ELF-1 (cell line): ENCODE measurements at regions not wholly inside any gene's neighbourhood (a gene's known extent, or its start where the extent isn't known, plus 50 kb on each side); places are given as distances from the start of the nearest gene placed in this dataset.
"Not testable (repeated sequence)": the region's sequence is repeated elsewhere in the genome, so short reads cannot be mapped to it uniquely, and the experiment has no call there.

Experiments used
- DNase-seq: peaks from one replicate; pipeline ENCODE4 v3.0.0-alpha.2; 2016; ENCODE audit warnings: low read depth, low spot score

DNA sequence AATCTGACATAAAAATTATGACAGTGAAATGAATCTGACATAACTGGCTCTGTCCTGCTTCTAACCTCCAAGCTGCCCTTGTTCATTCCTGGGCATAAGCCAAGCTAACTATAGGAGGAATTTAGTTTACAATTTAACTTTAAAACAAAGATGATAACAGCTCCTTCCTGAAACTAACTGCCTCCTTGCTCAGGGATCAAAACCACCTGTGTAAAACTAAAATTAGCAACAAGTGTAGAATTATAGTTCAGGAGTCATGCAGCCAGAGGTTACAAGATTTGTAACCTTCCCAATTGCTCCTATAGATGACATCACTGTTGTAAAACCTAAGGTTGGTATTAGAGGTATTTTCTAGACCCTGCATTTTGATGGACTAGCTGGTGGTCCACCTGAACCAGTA is 256.4 kb upstream of the POM121L12 start:
- no peak for DNase-seq

DNA sequence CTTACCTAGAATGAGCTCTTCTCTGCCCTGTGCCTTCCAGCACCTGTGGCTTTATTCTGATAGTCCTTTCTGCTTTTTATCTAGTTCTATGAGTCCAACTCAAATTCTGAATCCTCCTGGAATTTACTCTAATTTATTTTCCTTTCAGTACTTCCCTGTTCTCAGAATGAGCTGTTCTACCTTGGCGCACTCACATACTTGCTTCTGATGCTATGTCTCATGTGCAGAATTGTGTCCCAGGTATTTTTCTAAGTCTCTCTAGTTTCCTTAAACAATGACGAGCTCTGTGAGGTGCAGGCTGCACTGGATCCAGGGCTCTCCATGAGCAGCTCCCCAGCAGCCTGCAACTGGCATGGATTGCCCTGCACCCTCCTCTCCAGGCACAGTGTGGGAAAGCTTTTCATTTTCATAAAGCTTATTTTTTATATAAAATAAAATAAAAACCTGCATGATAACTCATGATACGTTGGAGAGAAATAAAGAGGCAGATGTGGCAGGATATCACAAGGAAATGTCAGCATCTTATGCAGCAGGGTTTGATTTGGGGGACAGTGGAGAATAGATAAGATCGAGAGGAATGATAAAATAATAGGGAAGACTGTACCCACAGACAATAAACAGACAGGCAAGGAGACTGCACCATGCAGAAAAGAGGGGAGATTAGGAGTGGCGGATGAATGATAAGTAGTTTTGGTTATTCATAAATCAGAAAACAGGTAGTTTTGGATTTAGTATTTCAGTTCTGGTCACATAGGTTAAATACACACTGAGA is 258.2 kb upstream of the POM121L12 start:
- DNase-seq, result no peak

GRCh38 chr7:52775876-52776275 is 259.6 kb upstream of the POM121L12 start:
- no peak for DNase-seq

DNA sequence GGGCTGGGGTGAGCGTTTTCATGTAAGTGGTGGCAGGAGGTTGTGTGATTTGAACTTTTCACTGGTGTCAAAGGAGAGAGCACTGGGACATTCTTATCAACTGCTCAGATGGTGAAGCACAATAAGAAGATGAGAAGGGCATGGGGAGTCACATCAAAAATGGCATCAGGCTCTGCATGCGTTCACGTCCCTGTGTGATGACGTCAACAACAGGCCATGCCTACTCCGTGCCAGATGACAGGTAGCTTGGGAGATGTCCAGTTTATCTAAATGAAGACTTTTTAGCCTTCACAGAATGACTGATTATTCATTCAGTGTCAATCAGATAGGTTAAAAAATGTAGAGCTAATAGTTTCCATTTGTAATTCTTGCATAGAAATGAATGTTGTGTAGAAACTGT is 264.3 kb upstream of the POM121L12 start:
- no peak for DNase-seq

DNA sequence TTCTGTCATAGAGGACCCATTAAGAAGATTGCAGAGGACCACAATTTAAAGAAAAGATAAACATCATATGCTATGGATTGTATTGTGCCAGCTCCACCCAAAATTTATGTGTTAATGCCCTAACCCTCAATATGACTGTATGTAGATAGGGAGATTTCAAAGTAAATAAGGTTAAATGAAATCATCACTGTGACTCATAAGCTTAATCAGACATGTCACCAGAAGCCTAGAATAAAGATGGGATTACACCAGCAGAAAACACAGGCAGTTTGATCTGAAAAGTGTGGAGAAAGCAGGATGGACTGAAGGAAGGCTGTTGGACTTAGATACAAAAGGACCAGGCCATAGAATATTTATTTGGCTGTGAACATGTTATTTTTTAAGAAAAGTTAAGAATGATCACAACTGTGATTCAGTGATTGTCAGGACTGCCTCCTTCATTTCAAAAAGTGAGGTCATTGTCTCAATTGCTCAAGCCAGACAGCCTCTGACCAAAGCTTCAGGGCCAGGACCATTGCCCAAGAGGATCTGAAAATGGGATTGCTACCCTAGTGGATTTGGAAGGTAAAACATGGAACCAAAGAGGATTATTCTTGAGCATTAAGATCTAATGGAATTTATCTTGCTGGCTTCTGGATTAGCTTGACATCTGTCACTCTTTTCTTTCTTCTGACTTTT is 270.8 kb upstream of the POM121L12 start:
- DNase-seq, result no peak

DNA sequence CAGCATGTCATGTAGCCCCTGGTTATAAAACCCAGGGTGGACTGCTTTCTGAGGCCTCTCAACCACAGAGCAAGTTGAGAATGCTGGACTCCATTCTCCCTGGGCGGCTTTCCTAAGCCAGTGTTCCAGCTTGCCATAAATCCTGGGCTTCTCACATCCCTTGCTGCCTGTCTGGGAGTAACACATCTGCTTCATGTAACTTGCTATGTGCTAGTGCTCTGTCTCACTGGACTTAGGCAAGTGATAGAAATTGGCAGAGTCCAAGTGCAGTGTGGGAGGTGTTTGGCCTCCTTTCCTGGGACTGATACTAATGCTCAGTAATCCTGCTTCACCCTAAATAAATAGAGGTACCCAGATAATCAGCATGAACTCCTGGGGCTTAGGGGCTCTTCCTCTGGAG is 277.1 kb upstream of the POM121L12 start:
- DNase-seq, result no peak

DNA sequence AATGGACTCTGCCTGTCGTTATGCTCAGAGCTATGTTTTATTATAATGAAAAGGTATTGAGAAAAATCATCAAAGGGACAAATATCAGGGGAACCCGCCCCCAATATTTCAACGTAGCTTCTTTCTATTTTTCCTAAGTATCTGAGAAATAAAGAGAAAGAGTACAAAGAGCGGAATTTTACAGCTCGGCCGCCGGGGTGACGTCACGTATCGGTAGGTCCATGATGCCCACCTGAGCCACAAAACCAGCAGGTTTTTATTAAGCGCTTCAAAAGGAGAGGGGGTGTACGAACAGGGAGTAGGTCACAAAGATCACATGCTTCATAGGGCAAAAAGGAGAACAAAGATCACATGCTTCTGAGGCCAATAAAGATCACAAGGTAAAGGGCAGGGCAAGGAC is 281.6 kb upstream of the POM121L12 start:
- no peak for DNase-seq

- no peak for DNase-seq
Measured at GRCh38 chr7:52752891-52753290, 282.5 kb upstream of the POM121L12 start.

DNA sequence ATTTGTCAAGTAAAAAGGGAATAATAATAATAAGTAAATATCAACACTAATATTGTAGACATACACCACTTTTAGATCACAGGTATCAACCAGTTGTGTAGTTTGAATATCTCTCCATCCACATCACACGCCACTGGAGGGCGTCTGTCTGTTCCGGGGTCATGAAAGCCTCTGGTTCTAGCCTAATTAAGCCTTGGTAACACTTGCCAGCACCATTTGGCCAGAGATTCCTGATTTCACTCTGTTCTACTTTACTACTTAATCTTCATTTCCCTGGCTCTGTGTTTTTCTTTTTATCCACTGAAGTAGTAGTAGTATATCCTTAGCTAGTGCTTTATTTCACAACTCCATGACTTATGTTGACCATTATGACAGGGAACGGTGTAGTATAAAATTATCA is 285.6 kb upstream of the POM121L12 start:
- peak; percentile 40 for DNase-seq

DNA sequence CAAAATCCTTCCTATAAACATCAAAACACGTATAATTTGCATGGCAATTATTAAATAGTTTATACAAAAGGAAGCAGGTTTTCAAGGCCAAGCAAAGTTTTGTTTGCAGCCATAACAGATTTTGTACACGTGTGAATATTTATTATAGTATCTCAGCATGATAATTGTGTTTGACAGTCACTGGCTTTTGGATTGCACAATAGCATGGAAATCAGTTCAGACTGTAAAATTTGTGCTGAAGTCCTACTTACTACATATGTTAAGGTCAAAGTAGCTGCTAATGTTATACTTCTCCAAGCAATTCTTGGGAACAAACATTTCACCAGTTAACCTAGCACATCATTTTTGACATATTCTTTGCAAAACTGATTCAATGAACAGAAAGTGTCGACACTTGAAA is 287.6 kb upstream of the POM121L12 start:
- no peak for DNase-seq

GRCh38 chr7:52741670-52742290 is 293.7 kb upstream of the POM121L12 start:
- DNase-seq, result no peak

DNA sequence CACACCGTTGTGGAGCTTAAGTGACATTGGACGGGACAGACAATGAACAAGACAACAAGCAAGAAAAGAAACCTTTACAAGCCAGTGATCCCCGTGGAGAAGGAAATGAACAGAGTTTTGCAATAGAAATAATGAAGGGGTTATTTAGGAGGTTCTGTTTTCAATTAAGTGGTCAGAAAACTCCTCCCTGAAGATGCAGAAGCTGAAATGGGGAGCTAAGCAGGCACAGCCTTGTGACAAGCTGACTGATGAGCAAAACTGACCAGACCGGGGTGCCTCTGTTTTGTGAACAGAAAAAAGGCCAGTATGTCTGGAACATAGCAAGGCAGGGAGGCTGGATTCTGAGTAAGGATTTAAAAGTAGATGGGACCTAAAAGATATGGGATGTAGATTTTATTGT is 299.8 kb upstream of the POM121L12 start:
- DNase-seq, result no peak

- DNase-seq, result not testable (repeated sequence)
Measured at GRCh38 chr7:52728683-52729082, 306.8 kb upstream of the POM121L12 start.

DNA sequence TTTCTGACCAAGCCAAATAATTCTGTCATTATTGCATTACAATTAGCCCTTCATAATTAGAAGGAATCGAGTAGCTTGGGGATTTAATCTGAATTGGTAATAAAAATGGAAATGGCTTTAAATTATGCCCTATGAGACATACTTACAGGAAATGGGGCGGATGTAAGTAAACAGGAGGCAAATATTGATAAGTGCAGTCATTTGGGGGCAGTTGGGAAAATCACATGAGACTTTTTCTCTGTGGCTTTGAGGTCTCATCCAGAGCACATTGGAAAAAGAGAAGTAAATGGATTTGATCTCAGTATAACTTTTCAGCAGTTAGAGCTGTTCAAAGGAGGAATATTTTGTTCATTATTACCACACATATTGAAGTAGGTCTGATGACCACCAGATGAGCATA is 307.8 kb upstream of the POM121L12 start:
- DNase-seq, result no peak

DNA sequence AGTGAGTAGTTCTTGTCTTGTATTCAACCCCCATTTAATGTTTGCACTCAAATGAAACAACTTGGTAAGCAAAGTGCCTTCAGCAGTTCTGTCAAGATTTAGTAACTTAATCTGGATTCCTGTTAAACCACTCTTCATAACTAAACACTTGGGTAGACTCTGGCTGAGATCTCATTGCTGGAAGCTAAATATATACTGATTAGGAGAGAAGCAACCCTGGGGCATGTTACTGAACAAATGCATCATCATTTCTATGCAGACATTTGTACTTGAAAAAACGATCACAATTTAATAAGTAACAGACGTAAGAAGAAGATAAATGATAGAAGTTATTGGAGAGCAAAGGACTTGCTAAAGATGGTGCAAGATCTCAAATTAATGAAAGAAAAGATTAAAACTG is 308.4 kb upstream of the POM121L12 start:
- DNase-seq, result no peak

DNA sequence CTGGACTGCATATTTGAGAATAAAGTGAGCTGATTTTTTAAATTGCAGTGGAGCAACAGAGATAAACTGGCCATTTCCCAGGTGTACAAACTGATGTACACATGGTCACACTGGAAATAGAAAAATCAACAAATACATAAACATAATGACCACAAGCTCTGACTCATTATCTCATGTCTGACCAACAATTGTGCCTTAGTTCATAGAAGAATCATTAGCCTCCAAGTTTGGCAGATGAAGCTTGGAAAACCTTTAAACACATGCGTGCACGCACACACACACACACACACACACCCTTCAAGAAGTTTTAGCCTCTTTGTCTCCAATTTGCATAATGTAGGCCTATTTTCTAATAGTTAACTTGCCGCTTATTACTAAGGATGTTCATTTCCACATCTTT is 308.9 kb upstream of the POM121L12 start:
- no peak for DNase-seq

DNA sequence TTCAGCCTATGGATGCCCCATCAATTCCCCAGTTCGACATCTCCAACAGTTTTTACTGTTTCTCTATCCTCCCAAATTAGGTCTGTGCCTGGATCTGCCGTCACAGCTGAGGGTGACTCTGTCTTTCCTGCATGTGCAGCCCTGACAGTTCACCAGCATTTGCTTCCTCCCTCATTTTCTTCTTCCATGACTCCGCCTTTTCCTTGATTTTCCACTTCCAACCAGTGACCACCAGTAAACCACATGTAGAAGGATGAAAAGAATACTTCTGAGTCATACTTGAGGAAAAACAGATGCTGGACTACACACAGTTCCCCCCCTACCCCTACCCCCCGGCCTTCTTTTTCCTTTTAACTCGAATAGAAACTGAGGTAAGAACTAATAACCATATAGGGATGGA is 311.8 kb upstream of the POM121L12 start:
- no peak for DNase-seq

- DNase-seq, result no peak
Measured at GRCh38 chr7:52720856-52721255, 314.6 kb upstream of the POM121L12 start.

DNA sequence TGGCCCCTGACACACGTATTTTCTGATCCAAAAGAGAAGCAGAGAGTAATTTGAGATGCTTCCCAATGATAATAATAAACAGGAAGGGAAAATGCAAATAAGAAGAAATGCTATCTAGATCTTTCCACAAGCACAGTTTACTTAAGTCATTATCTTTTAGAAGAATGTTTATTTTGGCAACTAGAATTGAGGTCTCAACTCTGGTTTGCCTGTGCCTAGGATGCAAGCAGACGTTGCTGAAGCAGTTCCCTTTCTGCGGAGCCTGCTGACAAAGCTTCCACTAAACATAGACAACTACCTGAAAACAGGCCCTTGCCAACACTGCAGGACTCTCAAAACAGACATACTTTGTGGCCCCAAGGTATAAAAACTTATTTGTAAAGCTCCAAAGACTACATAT is 315.8 kb upstream of the POM121L12 start:
- DNase-seq, result peak; percentile 6

DNA sequence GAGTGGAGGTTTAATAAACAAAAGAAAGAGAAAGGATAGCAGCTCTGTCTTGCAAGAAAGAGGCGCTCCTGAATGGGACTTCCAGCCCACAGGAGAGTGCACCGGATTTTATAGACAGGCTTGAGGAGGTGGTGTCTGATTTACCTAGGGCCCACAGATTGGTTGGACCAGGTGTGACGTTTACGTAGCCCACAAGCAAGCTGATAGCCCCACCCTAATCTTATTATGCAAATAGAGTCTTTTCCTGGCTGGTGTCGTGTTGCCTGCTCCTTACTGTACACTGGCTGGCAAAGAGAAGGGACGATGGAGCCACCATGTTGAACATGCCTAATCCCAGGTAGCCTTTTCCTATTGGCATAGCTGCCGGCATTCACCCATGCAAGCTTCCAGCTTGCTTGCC is 319.7 kb upstream of the POM121L12 start:
- DNase-seq, result peak; percentile 23

DNA sequence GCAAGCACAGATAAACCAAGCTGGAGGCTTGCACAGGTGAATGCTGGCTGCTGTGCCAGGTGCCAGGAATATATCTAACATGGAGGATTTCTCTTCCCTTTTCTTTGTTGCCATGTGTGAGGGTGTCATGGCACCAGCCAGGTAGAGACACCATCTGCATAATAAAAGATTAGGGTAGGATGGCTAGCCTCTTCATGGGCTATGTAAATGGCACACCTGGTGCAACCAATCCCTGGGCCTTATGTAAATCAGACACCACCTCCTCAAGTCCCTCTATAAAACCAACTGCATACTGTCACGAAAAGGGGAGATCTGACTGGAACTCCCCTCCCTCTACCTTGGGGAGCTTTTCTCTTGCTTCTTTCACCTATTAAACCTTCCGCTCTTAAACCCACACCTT is 322.5 kb upstream of the POM121L12 start:
- DNase-seq, result peak; percentile 5

GRCh38 chr7:52711951-52712350 is 323.5 kb upstream of the POM121L12 start:
- no peak for DNase-seq

DNA sequence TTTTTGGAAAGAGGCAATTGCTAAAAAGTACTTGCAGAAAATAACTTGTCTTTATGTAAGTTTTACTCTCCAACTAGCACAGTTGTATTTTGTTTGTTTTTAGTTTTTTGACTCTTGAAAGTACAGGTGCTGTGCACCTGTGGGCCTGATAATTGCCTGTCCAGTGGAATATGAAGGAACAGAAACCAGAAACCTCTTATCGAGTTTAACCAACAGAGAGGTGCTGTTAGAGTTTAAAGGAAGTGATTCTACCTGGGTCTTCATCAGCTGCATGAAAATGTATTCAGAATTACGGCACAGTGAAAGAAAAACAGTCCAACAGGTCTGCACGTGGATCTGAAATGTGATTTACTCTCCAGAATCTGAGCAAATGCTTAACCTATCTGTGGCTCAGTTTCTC is 326.6 kb upstream of the POM121L12 start:
- no peak for DNase-seq
